ENCODE measurements at regions not wholly inside any gene's neighbourhood (a gene's known extent, or its start where the extent isn't known, plus 50 kb on each side); places are given as distances from the start of the nearest gene placed in this dataset.

- DNase-seq (ENCODE audit: low spot score): no peak
Measured at GRCh38 chr2:129728035-129728972, 251.2 kb upstream of the RAB6C start.

- DNase-seq (ENCODE audit: low spot score): no peak
Measured at GRCh38 chr2:129729011-129729410, 250.5 kb upstream of the RAB6C start.

- no peak for DNase-seq (ENCODE audit: low spot score)
Measured at GRCh38 chr2:129729646-129730045, 249.8 kb upstream of the RAB6C start.

GRCh38 chr2:129730979-129731378 lies 248.5 kb upstream of the RAB6C start:
- DNase-seq (ENCODE audit: low spot score): no peak

- DNase-seq (ENCODE audit: low spot score): no peak
Measured at GRCh38 chr2:129731907-129732629, 247.4 kb upstream of the RAB6C start.

GRCh38 chr2:129732630-129733026 lies 246.8 kb upstream of the RAB6C start:
- DNase-seq (ENCODE audit: low spot score): no peak

- DNase-seq (ENCODE audit: low spot score): no peak
Measured at GRCh38 chr2:129733041-129733440, 246.4 kb upstream of the RAB6C start.

DNA sequence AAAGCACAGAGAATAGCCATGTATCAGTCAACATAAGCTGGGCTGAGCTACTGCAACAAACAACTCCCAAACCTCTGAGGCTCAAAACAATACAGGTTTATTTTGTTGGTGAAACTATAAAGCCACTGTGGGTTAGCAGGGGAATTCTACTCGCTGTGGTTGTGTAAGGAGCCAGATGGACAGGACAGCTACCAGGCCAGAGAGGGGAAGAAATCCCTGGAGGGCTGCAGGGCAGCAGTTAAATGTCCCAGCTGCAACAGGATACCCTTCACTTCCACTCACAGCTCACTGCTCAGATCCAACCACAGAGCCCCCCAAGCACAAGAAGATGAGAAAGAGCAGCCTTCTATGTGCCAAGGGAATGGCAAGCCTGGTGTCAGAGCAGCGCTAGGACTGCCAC lies 245.9 kb upstream of the RAB6C start:
- DNase-seq (ENCODE audit: low spot score): no peak

GRCh38 chr2:129734343-129735034 lies 245.0 kb upstream of the RAB6C start:
- DNase-seq (ENCODE audit: low spot score): no peak

DNA sequence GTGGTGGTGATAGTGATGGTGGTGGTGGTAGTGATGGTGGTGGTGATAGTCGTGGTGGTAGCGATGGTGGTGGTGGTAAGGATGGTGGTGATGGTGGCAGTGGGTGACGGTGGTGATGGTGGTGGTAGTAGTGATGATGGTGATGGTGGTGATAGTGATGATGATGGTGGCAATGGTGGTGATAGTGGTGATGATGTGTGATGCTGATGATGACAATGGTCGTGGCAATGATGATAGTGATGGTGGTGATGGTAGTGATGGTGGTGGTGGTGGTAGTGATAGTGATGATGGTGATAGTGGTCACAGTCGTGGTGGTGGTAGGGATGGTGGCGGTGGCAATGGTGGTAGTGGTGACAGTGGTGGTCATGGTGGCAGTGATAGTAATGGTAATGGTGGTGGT lies 243.9 kb upstream of the RAB6C start:
- DNase-seq (ENCODE audit: low spot score): no peak

GRCh38 chr2:129737660-129738527 lies 241.6 kb upstream of the RAB6C start:
- DNase-seq (ENCODE audit: low spot score): no peak

GRCh38 chr2:129738799-129739198 lies 240.7 kb upstream of the RAB6C start:
- no peak for DNase-seq (ENCODE audit: low spot score)

DNA sequence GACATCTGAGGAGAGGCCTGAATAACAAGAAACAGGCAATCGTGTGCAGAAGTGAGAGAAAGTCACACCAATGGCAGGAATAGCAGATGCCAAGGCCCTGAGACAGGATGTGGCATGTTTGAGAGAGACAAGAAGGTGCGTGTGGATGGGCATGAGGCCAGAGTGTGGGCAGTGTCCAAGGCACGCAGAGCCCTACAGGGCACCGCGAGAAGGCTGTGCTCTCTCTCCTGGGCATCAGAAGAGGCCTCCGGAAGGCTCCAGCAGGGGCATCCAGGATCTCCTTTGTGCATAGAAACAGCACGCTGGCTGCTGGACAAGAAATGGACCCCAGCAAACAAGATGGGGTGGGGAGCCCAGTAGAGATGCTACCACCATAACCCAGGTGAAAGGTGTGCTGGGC lies 239.0 kb upstream of the RAB6C start:
- no peak for DNase-seq (ENCODE audit: low spot score)

DNA sequence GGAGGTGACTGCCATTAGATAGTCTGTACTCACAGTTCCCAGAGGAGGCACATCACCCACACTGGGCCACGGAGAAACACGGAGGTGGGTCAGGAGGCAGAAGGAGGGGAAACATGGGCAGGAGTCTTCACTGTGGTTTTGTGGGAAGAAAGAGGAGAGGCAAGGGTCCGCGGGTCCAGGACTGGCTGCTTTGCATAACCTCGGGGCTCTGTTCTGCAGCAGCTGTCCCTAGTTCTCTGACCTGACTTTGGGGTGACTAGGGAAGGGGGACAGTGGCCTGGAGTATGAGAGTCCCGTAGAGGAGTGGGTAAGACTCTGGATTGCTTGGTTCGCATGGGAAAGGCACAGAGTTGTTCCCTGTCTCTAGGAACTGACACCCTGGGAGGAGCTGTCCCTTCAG lies 238.3 kb upstream of the RAB6C start:
- no peak for DNase-seq (ENCODE audit: low spot score)

DNA sequence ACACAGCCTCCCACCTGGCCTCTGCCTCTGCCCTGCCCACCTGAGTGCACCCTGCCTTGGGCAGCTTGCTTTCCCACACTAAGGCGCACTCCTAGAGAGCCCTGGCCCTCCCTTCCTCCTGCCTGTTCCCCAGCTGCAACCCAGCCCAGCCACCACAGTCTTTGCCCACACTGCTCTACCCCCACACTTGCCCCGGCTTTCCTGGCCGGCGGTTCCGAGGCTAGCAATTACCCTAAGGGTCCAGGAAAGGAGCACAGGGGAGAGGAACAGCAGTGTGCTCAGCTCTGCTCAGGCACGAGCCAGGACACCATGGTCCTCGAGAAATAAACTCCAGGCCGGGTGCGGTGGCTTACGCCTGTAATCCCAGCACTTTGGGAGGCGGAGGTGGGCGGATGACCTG lies 237.8 kb upstream of the RAB6C start:
- no peak for DNase-seq (ENCODE audit: low spot score)

GRCh38 chr2:129742415-129743180 lies 236.9 kb upstream of the RAB6C start:
- no peak for DNase-seq (ENCODE audit: low spot score)

- no peak for DNase-seq (ENCODE audit: low spot score)
Measured at GRCh38 chr2:129744141-129744540, 235.3 kb upstream of the RAB6C start.

GRCh38 chr2:129744649-129745048 lies 234.8 kb upstream of the RAB6C start:
- DNase-seq (ENCODE audit: low spot score): no peak

DNA sequence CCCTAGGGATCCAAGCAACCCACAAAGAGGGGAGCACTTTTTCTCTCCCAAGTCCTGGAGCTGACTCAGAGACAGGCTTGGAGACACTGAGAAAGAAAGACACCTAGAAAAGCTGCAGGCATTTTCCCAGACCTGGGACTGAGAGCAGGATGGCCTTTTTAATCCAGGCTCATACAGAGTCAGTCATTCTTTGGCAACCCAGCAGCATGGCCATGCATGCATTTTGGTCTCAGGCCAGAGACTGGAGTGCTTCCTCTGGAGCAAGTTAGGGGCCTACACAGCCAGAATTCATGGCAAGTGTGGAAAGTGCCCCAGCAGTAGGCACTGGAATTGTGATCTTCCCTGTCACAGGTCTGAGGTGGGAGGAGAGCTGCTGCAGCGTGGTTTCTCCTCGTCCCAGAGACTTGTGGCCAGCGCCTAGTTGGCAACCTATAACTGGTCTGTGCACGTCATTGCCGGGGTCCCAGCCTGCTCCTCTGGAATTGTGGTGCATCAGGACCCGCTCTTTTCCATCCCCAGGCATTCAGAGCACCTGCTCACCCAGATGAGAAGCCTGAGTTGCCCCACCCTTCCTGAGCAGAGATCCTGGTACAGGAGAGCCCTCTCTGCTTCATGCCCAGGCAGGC lies 231.9 kb upstream of the RAB6C start:
- DNase-seq (ENCODE audit: low spot score): no peak

DNA sequence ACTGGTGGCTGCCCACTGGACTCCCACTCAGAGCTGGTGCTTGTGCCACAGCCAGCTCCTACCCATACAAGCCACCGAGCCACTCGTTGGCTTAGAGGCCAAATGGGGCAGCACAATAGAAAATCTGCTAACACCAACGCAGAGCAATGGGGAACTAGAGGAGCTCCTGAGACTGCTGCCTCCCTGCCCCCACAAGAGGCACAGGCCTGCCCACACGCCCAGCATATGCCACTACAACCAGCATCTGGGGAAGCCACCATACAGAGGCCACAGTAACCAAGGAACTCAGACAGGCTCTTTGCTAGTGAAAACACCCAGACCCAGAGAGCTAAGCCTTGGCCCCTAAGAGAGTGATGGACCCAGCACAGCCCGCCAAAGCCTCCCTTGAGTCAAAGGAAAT lies 231.2 kb upstream of the RAB6C start:
- peak; percentile 52 for DNase-seq (ENCODE audit: low spot score)
